ENCODE measurements at regions not wholly inside any gene's neighbourhood (a gene's known extent, or its start where the extent isn't known, plus 50 kb on each side); places are given as distances from the start of the nearest gene placed in this dataset.
"Not testable (repeated sequence)": the region's sequence is repeated elsewhere in the genome, so short reads cannot be mapped to it uniquely, and the experiment has no call there.

GRCh38 chr11:24185535-24185934 lies 311.3 kb upstream of the LUZP2 start:
- DNase-seq (ENCODE audit: low read depth), result not testable (repeated sequence)

- DNase-seq (ENCODE audit: low read depth), result no peak
Measured at GRCh38 chr11:24196733-24197132, 300.1 kb upstream of the LUZP2 start.

GRCh38 chr11:24198481-24198880 lies 298.4 kb upstream of the LUZP2 start:
- no peak for DNase-seq (ENCODE audit: low read depth)

- DNase-seq (ENCODE audit: low read depth), result no peak
Measured at GRCh38 chr11:24199461-24199860, 297.4 kb upstream of the LUZP2 start.

- DNase-seq (ENCODE audit: low read depth), result no peak
Measured at GRCh38 chr11:24206030-24206429, 290.8 kb upstream of the LUZP2 start.

- DNase-seq (ENCODE audit: low read depth), result no peak
Measured at GRCh38 chr11:24206511-24206910, 290.3 kb upstream of the LUZP2 start.

- DNase-seq (ENCODE audit: low read depth), result no peak
Measured at GRCh38 chr11:24216488-24216887, 280.4 kb upstream of the LUZP2 start.

- not testable (repeated sequence) for DNase-seq (ENCODE audit: low read depth)
Measured at GRCh38 chr11:24217319-24217718, 279.5 kb upstream of the LUZP2 start.

GRCh38 chr11:24225501-24225900 lies 271.4 kb upstream of the LUZP2 start:
- no peak for DNase-seq (ENCODE audit: low read depth)

GRCh38 chr11:24226606-24227005 lies 270.2 kb upstream of the LUZP2 start:
- no peak for DNase-seq (ENCODE audit: low read depth)

GRCh38 chr11:24233041-24233440 lies 263.8 kb upstream of the LUZP2 start:
- DNase-seq (ENCODE audit: low read depth), result no peak

GRCh38 chr11:24234822-24235508 lies 261.9 kb upstream of the LUZP2 start:
- DNase-seq (ENCODE audit: low read depth), result no peak

GRCh38 chr11:24238771-24239645 lies 257.8 kb upstream of the LUZP2 start:
- no peak for DNase-seq (ENCODE audit: low read depth)

GRCh38 chr11:24239930-24240329 lies 256.9 kb upstream of the LUZP2 start:
- DNase-seq (ENCODE audit: low read depth), result no peak

GRCh38 chr11:24240496-24241175 lies 256.2 kb upstream of the LUZP2 start:
- DNase-seq (ENCODE audit: low read depth), result no peak

GRCh38 chr11:24246715-24247114 lies 250.1 kb upstream of the LUZP2 start:
- DNase-seq (ENCODE audit: low read depth), result no peak

- no peak for DNase-seq (ENCODE audit: low read depth)
Measured at GRCh38 chr11:24247846-24248245, 249.0 kb upstream of the LUZP2 start.

- no peak for DNase-seq (ENCODE audit: low read depth)
Measured at GRCh38 chr11:24249921-24250320, 246.9 kb upstream of the LUZP2 start.

GRCh38 chr11:24253237-24253760 lies 243.6 kb upstream of the LUZP2 start:
- DNase-seq (ENCODE audit: low read depth), result no peak

- DNase-seq (ENCODE audit: low read depth), result no peak
Measured at GRCh38 chr11:24264868-24265267, 232.0 kb upstream of the LUZP2 start.

GRCh38 chr11:24267014-24267413 lies 229.8 kb upstream of the LUZP2 start:
- no peak for DNase-seq (ENCODE audit: low read depth)

- DNase-seq (ENCODE audit: low read depth), result no peak
Measured at GRCh38 chr11:24271798-24272197, 225.1 kb upstream of the LUZP2 start.
